ENCODE measurements at regions not wholly inside any gene's neighbourhood (a gene's known extent, or its start where the extent isn't known, plus 50 kb on each side); places are given as distances from the start of the nearest gene placed in this dataset.
A peak's percentile ranks its signal among the peaks of the same experiment; 100 is the strongest.

DNA sequence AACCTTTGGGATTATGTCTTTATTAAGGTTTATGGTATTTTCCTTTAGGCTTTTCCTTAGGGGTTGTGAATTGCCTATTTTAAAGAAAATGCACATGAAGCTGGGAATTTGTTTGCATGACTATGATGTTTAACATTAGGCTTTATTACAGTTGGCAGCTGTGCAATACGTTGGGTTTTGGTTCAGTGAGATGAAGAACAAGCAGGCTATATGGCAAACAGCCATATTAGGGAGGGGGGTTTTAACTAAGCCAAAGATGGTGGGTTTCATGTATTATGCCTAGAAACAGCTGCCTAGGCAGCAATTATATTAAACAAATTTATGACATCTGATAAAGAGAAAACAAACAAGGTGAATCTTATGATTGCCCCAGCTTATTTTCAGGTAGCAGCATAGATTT lies 880.8 kb downstream of the FAM181B start:
- no peaks in the 10 kb centered on the region for H3K27me3 ChIP-seq (replicated peaks)
- DNase-seq = no peak
- H3K27ac ChIP-seq = no peak overlapping the region
- in situ Hi-C loops (cut with HindIII; ENCODE audit: low pct_ligation_motif_present, low sequenced_read_pairs) = no loop called here
- H3K4me3 ChIP-seq (ENCODE audit: low read depth, low read length) = no peak overlapping the region
- no peaks in the 10 kb centered on the region for H3K36me3 ChIP-seq (replicated peaks)
- TF ChIP-seq CTCF (IDR thresholded peaks at IDR 0.05; ENCODE audit: low read depth, low read length, missing control alignments) = no peak

DNA sequence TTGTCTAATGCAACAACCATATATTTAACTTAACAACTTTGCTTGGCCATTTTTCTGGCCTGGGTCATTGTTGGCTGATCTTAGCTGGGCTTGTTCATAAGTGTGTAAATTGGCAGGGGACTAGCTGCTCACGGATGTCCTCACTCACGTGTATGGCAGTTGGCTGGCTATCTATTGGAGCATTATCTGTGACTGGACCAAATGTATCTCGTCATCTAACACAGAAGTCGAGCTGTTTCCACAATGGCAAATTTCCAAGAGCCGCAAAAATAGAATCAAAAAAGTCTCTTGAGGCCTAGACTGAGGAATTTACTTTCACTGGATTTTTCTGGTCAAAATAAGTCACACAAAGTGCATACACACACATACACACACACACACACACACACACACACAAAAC lies 893.3 kb downstream of the FAM181B start:
- Histone ChIP-seq H3K27ac (no peak overlapping the region), H3K4me3 (ENCODE audit: low read depth, low read length) (no peak overlapping the region), H3K36me3 (replicated peaks) (no peaks in the 10 kb centered on the region), H3K27me3 (replicated peaks) (no peaks in the 10 kb centered on the region)
- peak; percentile 66 for DNase-seq
- TF ChIP-seq CTCF (IDR thresholded peaks at IDR 0.05; ENCODE audit: low read depth, low read length, missing control alignments) = no peak
- in situ Hi-C loops (cut with HindIII; ENCODE audit: low pct_ligation_motif_present, low sequenced_read_pairs) = no loop called here

DNA sequence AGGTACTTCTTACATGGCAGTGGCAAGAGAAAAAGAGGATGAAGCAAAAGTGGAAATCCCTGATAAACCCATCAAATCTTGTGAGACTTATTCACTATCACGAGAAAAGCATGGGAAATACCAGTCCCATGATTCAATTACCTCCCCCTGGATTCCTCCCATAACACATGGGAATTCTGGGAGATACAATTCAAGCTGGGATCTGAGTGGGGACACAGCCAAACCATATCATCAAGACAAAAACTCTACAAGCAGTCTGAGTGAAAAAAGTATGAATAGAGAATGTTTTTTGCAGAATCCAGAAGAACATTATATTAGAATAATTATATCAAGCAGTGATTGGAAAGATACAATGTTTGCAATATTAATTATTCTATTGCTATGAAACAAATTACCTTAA lies 893.7 kb downstream of the FAM181B start:
- DNase-seq = peak; percentile 14
- Histone ChIP-seq H3K27me3 (replicated peaks) (no peaks in the 10 kb centered on the region), H3K27ac (no peak overlapping the region), H3K4me3 (ENCODE audit: low read depth, low read length) (no peak overlapping the region), H3K36me3 (replicated peaks) (no peaks in the 10 kb centered on the region)
- in situ Hi-C loops (cut with HindIII; ENCODE audit: low pct_ligation_motif_present, low sequenced_read_pairs) = no loop called here
- TF ChIP-seq CTCF (IDR thresholded peaks at IDR 0.05; ENCODE audit: low read depth, low read length, missing control alignments) = no peak

GRCh38 chr11:81839016-81839415 lies 894.6 kb downstream of the FAM181B start:
- no peak overlapping the region for H3K4me3 ChIP-seq (ENCODE audit: low read depth, low read length)
- no peak overlapping the region for H3K27ac ChIP-seq
- no peaks in the 10 kb centered on the region for H3K36me3 ChIP-seq (replicated peaks)
- in situ Hi-C loops (cut with HindIII; ENCODE audit: low pct_ligation_motif_present, low sequenced_read_pairs) = no loop called here
- DNase-seq = no peak
- H3K27me3 ChIP-seq (replicated peaks) = no peaks in the 10 kb centered on the region
- TF ChIP-seq CTCF (IDR thresholded peaks at IDR 0.05; ENCODE audit: low read depth, low read length, missing control alignments) = no peak

DNA sequence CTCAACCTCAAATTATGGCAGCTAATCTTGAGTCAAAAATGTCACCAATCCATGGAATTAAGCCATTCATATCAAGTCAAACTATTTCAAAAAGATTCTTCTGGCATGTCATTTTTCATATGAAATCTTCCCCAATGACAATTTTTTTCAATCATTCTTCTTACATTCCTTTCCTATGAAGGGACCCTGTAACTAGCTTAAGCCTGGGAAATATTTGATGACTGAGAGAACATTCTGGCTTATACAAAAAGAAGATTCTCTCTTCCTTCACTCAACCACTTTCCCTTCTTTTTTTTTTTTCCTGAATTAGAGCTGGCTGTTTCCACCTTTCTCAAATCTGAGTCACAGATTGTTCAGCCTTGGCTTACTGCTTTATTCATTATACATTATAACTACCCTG lies 903.7 kb downstream of the FAM181B start:
- Histone ChIP-seq H3K27me3 (replicated peaks) (no peaks in the 10 kb centered on the region), H3K4me3 (ENCODE audit: low read depth, low read length) (no peak overlapping the region), H3K36me3 (replicated peaks) (no peaks in the 10 kb centered on the region), H3K27ac (no peak overlapping the region)
- DNase-seq = no peak
- no peak for TF ChIP-seq CTCF (IDR thresholded peaks at IDR 0.05; ENCODE audit: low read depth, low read length, missing control alignments)
- in situ Hi-C loops (cut with HindIII; ENCODE audit: low pct_ligation_motif_present, low sequenced_read_pairs) = no loop called here

GRCh38 chr11:81825346-81825745 lies 908.3 kb downstream of the FAM181B start:
- in situ Hi-C loops (cut with HindIII; ENCODE audit: low pct_ligation_motif_present, low sequenced_read_pairs) = no loop called here

More at GRCh38 chr11:81825346-81825745, 908.3 kb downstream of the FAM181B start:
- TF ChIP-seq CTCF (IDR thresholded peaks at IDR 0.05; ENCODE audit: low read depth, low read length, missing control alignments) = no peak
- no peaks in the 10 kb centered on the region for H3K27me3 ChIP-seq (replicated peaks)
- H3K27ac ChIP-seq = no peak overlapping the region
- no peak overlapping the region for H3K4me3 ChIP-seq (ENCODE audit: low read depth, low read length)
- no peaks in the 10 kb centered on the region for H3K36me3 ChIP-seq (replicated peaks)
- DNase-seq = no peak

All from brain microvascular endothelial cell (primary cell).